HuH-7.5 (cell line): ENCODE measurements at regions not wholly inside any gene's neighbourhood (a gene's known extent, or its start where the extent isn't known, plus 50 kb on each side); places are given as distances from the start of the nearest gene placed in this dataset.

ENCODE experiments used
- DNase-seq: peaks from one replicate; pipeline ENCODE4 v3.0.0; 2011; ENCODE audit warnings: low spot score

GRCh38 chr5:93929131-93929530 is 187.7 kb upstream of the POU5F2 start:
- DNase-seq = no peak

- no peak for DNase-seq
Observed at GRCh38 chr5:93926831-93927620, 185.6 kb upstream of the POU5F2 start.

- DNase-seq = no peak
Observed at GRCh38 chr5:93925321-93925720, 183.9 kb upstream of the POU5F2 start.

GRCh38 chr5:93924628-93925027 is 183.2 kb upstream of the POU5F2 start:
- DNase-seq = no peak

GRCh38 chr5:93922551-93922950 is 181.2 kb upstream of the POU5F2 start:
- DNase-seq = no peak

GRCh38 chr5:93921001-93921400 is 179.6 kb upstream of the POU5F2 start:
- no peak for DNase-seq

- no peak for DNase-seq
Observed at GRCh38 chr5:93916872-93917271, 175.5 kb upstream of the POU5F2 start.

- DNase-seq = no peak
Observed at GRCh38 chr5:93915142-93915553, 173.7 kb upstream of the POU5F2 start.

GRCh38 chr5:93911609-93912008 is 170.2 kb upstream of the POU5F2 start:
- DNase-seq = no peak

GRCh38 chr5:93909356-93909755 is 168.0 kb upstream of the POU5F2 start:
- DNase-seq = no peak

- no peak for DNase-seq
Observed at GRCh38 chr5:93904917-93905316, 163.5 kb upstream of the POU5F2 start.

GRCh38 chr5:93902288-93902687 is 160.9 kb upstream of the POU5F2 start:
- DNase-seq = no peak

GRCh38 chr5:93899026-93899600 is 157.7 kb upstream of the POU5F2 start:
- no peak for DNase-seq

GRCh38 chr5:93894601-93895354 is 153.4 kb upstream of the POU5F2 start:
- no peak for DNase-seq

GRCh38 chr5:93893075-93893474 is 151.7 kb upstream of the POU5F2 start:
- DNase-seq = no peak

GRCh38 chr5:93892481-93892880 is 151.1 kb upstream of the POU5F2 start:
- DNase-seq = no peak

- DNase-seq = no peak
Observed at GRCh38 chr5:93891491-93892480, 150.4 kb upstream of the POU5F2 start.

GRCh38 chr5:93890657-93891056 is 149.3 kb upstream of the POU5F2 start:
- no peak for DNase-seq

GRCh38 chr5:93887678-93888077 is 146.3 kb upstream of the POU5F2 start:
- DNase-seq = no peak

GRCh38 chr5:93886917-93887361 is 145.5 kb upstream of the POU5F2 start:
- no peak for DNase-seq

GRCh38 chr5:93886098-93886806 is 144.9 kb upstream of the POU5F2 start:
- no peak for DNase-seq
